ENCODE measurements at regions not wholly inside any gene's neighbourhood (a gene's known extent, or its start where the extent isn't known, plus 50 kb on each side); places are given as distances from the start of the nearest gene placed in this dataset.

DNA sequence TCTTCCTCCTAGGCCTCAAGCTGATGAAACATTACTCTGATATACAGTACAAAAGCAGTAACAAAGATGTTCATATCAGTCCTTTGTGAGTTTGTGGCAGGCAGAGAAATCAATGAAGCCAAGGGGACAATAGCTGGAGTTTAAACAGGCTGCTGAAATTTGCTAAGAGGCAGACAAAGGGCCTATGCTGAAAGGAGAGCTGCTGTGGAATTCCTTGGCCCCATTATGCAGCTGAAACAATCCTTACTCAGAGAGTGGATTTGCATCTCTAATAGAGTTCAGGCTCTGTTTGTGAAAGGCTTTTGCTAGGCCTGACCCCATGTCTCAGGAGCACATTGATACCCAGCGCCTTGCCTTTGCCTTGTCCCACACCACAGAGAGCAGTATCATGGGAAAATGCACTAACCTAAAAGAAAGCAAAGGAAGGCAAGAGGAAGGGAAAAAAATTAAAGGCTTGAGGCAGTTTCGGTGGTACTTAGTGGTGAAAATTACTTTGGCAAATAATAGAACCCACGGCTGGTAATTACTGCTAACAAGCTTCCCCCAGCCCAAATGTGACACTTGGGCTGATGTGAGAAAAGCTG is 195.0 kb upstream of the EPHA3 start:
- no peak for TF ChIP-seq CTBP2 (IDR thresholded peaks at IDR 0.05; ENCODE audit: borderline replicate concordance, insufficient read depth, insufficient read length, low read length)
- TF ChIP-seq CEBPB (IDR thresholded peaks at IDR 0.05; ENCODE audit: low read depth, low read length) = no peak; the same call in 1 of the 2 replicates
- TF ChIP-seq EZH2 (IDR thresholded peaks at IDR 0.05; ENCODE audit: low read depth, low read length, severe bottlenecking) = no peak
- TF ChIP-seq RFX5 (IDR thresholded peaks at IDR 0.05; ENCODE audit: borderline replicate concordance, low read depth, low read length) = no peak
- TF ChIP-seq, protein P1, sequence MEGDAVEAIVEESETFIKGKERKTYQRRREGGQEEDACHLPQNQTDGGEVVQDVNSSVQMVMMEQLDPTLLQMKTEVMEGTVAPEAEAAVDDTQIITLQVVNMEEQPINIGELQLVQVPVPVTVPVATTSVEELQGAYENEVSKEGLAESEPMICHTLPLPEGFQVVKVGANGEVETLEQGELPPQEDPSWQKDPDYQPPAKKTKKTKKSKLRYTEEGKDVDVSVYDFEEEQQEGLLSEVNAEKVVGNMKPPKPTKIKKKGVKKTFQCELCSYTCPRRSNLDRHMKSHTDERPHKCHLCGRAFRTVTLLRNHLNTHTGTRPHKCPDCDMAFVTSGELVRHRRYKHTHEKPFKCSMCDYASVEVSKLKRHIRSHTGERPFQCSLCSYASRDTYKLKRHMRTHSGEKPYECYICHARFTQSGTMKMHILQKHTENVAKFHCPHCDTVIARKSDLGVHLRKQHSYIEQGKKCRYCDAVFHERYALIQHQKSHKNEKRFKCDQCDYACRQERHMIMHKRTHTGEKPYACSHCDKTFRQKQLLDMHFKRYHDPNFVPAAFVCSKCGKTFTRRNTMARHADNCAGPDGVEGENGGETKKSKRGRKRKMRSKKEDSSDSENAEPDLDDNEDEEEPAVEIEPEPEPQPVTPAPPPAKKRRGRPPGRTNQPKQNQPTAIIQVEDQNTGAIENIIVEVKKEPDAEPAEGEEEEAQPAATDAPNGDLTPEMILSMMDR (IDR thresholded peaks at IDR 0.05; ENCODE audit: control extremely low read depth in 1 of 3, insufficient read depth in 1 of 3, low read depth in 1 of 3, low read length in 3 of 3) = no peak
- no peak for TF ChIP-seq GABPA (IDR thresholded peaks at IDR 0.05; ENCODE audit: borderline replicate concordance, insufficient read depth, low read length)
- no peak for TF ChIP-seq YY1 (IDR thresholded peaks at IDR 0.05; ENCODE audit: low read depth, low read length)
- 0 out of 2 replicates have a peak, but pooled peaks have one; percentile 59 for TF ChIP-seq SP1 (IDR thresholded peaks at IDR 0.05; ENCODE audit: low read depth, low read length)
- TF ChIP-seq RAD21 (IDR thresholded peaks at IDR 0.05 in 1 of 2, conservative IDR thresholded peaks at IDR 0.05 in 1 of 2; ENCODE audit: low read depth in 2 of 2, low read length in 2 of 2) = no peak; a peak in 1 of 4 replicates
- peak in 1 of 2 experiments; percentile 61; a peak in 2 of 3 replicates for TF ChIP-seq POLR2A (IDR thresholded peaks at IDR 0.05; ENCODE audit: control extremely low read depth in 1 of 2, low read depth in 2 of 2, low read length in 2 of 2)
- no peak for TF ChIP-seq JUN (IDR thresholded peaks at IDR 0.05; ENCODE audit: low read depth, low read length)
- no peak for TF ChIP-seq NRF1 (IDR thresholded peaks at IDR 0.05; ENCODE audit: low read depth, low read length)
- peak; percentile 37; the same call in 1 of the 2 replicates for TF ChIP-seq POLR2AphosphoS5 (IDR thresholded peaks at IDR 0.05; ENCODE audit: low read depth, low read length)

Measured in H1 (cell line).